HG03280 (cell line): ENCODE measurements at regions not wholly inside any gene's neighbourhood (a gene's known extent, or its start where the extent isn't known, plus 50 kb on each side); places are given as distances from the start of the nearest gene placed in this dataset.
"Not testable (repeated sequence)": the region's sequence is repeated elsewhere in the genome, so short reads cannot be mapped to it uniquely, and the experiment has no call there.

Source experiments
- ATAC-seq: cut with Tn5 transposase; IDR thresholded peaks from one replicate; pipeline ENCODE4 v1.9.1; 2021; ENCODE audit warnings: mild to moderate bottlenecking, moderate library complexity; ENCODE audit not compliant: unreplicated experiment

GRCh38 chr6:163874784-163875183 lies 460.3 kb downstream of the QKI start:
- no peak for ATAC-seq

- no peak for ATAC-seq
Measured at GRCh38 chr6:163872335-163872734, 457.8 kb downstream of the QKI start.

GRCh38 chr6:163871616-163872015 lies 457.1 kb downstream of the QKI start:
- no peak for ATAC-seq

GRCh38 chr6:163867518-163868292 lies 453.2 kb downstream of the QKI start:
- ATAC-seq: no peak

- no peak for ATAC-seq
Measured at GRCh38 chr6:163866192-163866591, 451.7 kb downstream of the QKI start.

- ATAC-seq: no peak
Measured at GRCh38 chr6:163863565-163863964, 449.0 kb downstream of the QKI start.

GRCh38 chr6:163862701-163863100 lies 448.2 kb downstream of the QKI start:
- no peak for ATAC-seq

GRCh38 chr6:163861627-163862026 lies 447.1 kb downstream of the QKI start:
- no peak for ATAC-seq

- ATAC-seq: no peak
Measured at GRCh38 chr6:163860287-163861081, 446.0 kb downstream of the QKI start.

- ATAC-seq: not testable (repeated sequence)
Measured at GRCh38 chr6:163858870-163859269, 444.4 kb downstream of the QKI start.

- no peak for ATAC-seq
Measured at GRCh38 chr6:163857421-163857820, 442.9 kb downstream of the QKI start.

GRCh38 chr6:163850874-163851273 lies 436.4 kb downstream of the QKI start:
- ATAC-seq: no peak

- no peak for ATAC-seq
Measured at GRCh38 chr6:163844761-163845160, 430.2 kb downstream of the QKI start.

- ATAC-seq: no peak
Measured at GRCh38 chr6:163844357-163844756, 429.8 kb downstream of the QKI start.

- ATAC-seq: no peak
Measured at GRCh38 chr6:163843218-163843617, 428.7 kb downstream of the QKI start.

GRCh38 chr6:163842467-163842866 lies 427.9 kb downstream of the QKI start:
- ATAC-seq: no peak

GRCh38 chr6:163841733-163842132 lies 427.2 kb downstream of the QKI start:
- no peak for ATAC-seq

GRCh38 chr6:163841326-163841725 lies 426.8 kb downstream of the QKI start:
- ATAC-seq: no peak

GRCh38 chr6:163840880-163841279 lies 426.4 kb downstream of the QKI start:
- no peak for ATAC-seq

- ATAC-seq: no peak
Measured at GRCh38 chr6:163839296-163839695, 424.8 kb downstream of the QKI start.

GRCh38 chr6:163837691-163838431 lies 423.3 kb downstream of the QKI start:
- ATAC-seq: no peak
